SK-N-SH (cell line): ENCODE measurements at regions not wholly inside any gene's neighbourhood (a gene's known extent, or its start where the extent isn't known, plus 50 kb on each side); places are given as distances from the start of the nearest gene placed in this dataset.

Experiments used
- CTCF ChIA-PET: fragments of 300-600, 350-600 bp; formaldehyde crosslinking; extraction: SDS; loops from one replicate; lab custom pipeline; 2021; lab: Yijun Ruan, JAX
- POLR2A ChIA-PET: fragments of 350-600 bp; sonication (Branson Sonifier 250); formaldehyde crosslinking; extraction: SDS; loops from one replicate; lab custom pipeline; 2020; ENCODE audit warnings: antibody characterized with exemption, inconsistent platforms; lab: Yijun Ruan, JAX
- DNase-seq: peaks from one replicate; pipeline ENCODE4 v3.0.0; 2012
- H2AFZ ChIP-seq: fragments of 200-600 bp; sonication (generic); 2 replicates; pipeline ENCODE4 v1.8.1; 2016; ENCODE audit warnings: antibody characterized with exemption, mild to moderate bottlenecking, low read depth
- H3F3A ChIP-seq: fragments of 200-600 bp; sonication (generic); replicated peaks from 2 replicates; pipeline ENCODE3; 2016; ENCODE audit warnings: antibody characterized with exemption, mild to moderate bottlenecking; ENCODE audit not compliant: insufficient read depth
- H3K27ac ChIP-seq, 2 experiments: fragments of 200-500 bp in 1 of 2; fragments of 200-600 bp in 1 of 2; sonication (Bioruptor generic) in 1 of 2; sonication (generic), shearing (Covaris generic) in 1 of 2; 2 replicates each; pipeline versions ENCODE4 v1.5.1 to v1.6.1; 2014 to 2016; ENCODE audit warnings: low read depth in 2 of 2, inconsistent platforms in 1 of 2, low read length in 1 of 2, mild to moderate bottlenecking in 1 of 2, mixed read lengths in 1 of 2
- H3K27me3 ChIP-seq: fragments of 200-600 bp; sonication (generic), shearing (Covaris generic); 2 replicates; pipeline ENCODE4 v1.6.1; 2016; ENCODE audit warnings: mixed run types; ENCODE audit not compliant: insufficient read depth
- H3K36me3 ChIP-seq, 2 experiments: fragments of 200-500 bp in 1 of 2; fragments of 200-600 bp in 1 of 2; sonication (Bioruptor generic) in 1 of 2; sonication (generic) in 1 of 2; replicated peaks in 1 of 2; 2 replicates each; pipeline versions ENCODE3 to v1.5.1; 2014 to 2016; ENCODE audit warnings: low read length in 1 of 2, mild to moderate bottlenecking in 1 of 2; ENCODE audit not compliant: insufficient read depth in 2 of 2, control insufficient read depth in 1 of 2
- H3K4me1 ChIP-seq, 2 experiments: fragments of 200-500 bp in 1 of 2; fragments of 200-600 bp in 1 of 2; sonication (Bioruptor generic) in 1 of 2; sonication (generic), shearing (Covaris generic) in 1 of 2; 2 replicates each; pipeline versions ENCODE4 v1.5.1 to v1.6.1; 2014 to 2016; ENCODE audit warnings: low read depth in 1 of 2, low read length in 1 of 2, mixed run types in 1 of 2; ENCODE audit not compliant: insufficient read depth in 2 of 2, control insufficient read depth in 1 of 2
- H3K4me2 ChIP-seq: fragments of 200-600 bp; sonication (generic), shearing (Covaris generic); 2 replicates; pipeline ENCODE4 v1.6.1; 2017; ENCODE audit warnings: mixed run types
- H3K4me3 ChIP-seq, 2 experiments: fragments of 200-500 bp in 1 of 2; fragments of 200-600 bp in 1 of 2; sonication (Bioruptor generic) in 1 of 2; sonication (generic), shearing (Covaris generic) in 1 of 2; 2 replicates each; pipeline versions ENCODE4 v1.5.1 to v1.8.1; 2014 to 2016; ENCODE audit warnings: low read depth in 2 of 2, inconsistent platforms in 1 of 2, low read length in 1 of 2, mild to moderate bottlenecking in 1 of 2, mixed read lengths in 1 of 2, moderate library complexity in 1 of 2
- H3K79me2 ChIP-seq: fragments of 200-600 bp; sonication (generic); 2 replicates; pipeline ENCODE4 v1.8.1; 2017; ENCODE audit warnings: mild to moderate bottlenecking; ENCODE audit not compliant: insufficient read depth
- H3K9ac ChIP-seq: fragments of 200-600 bp; sonication (generic); 2 replicates; pipeline ENCODE4 v1.6.1; 2017; ENCODE audit warnings: mixed run types
- H3K9me2 ChIP-seq: fragments of 200-600 bp; sonication (generic); 2 replicates; pipeline ENCODE4 v1.6.1; 2017; ENCODE audit warnings: mixed run types
- H3K9me3 ChIP-seq: fragments of 200-600 bp; sonication (generic); 2 replicates; pipeline ENCODE4 v1.6.1; 2017; ENCODE audit warnings: mixed run types, mild to moderate bottlenecking, moderate library complexity
- H4K20me1 ChIP-seq: fragments of 200-600 bp; sonication (generic); 2 replicates; pipeline ENCODE4 v1.6.1; 2017; ENCODE audit warnings: mild to moderate bottlenecking, mixed run types; ENCODE audit not compliant: insufficient read depth
- EP300 ChIP-seq, 2 experiments: IDR thresholded peaks; 2 replicates each; pipeline versions ENCODE4 v1.4.0 to v1.6.1; 2012; ENCODE audit warnings: borderline replicate concordance in 1 of 2, low read depth in 1 of 2, low read length in 1 of 2
- EZH2phosphoT487 ChIP-seq: fragments of 200-600 bp; sonication (generic); IDR thresholded peaks from 2 replicates; pipeline ENCODE4 v1.6.1; 2017; ENCODE audit warnings: low read depth, mixed run types, mild to moderate bottlenecking, antibody characterized with exemption, moderate library complexity, borderline replicate concordance
- GABPA ChIP-seq: IDR thresholded peaks from 2 replicates; pipeline ENCODE4 v1.4.0; 2012; ENCODE audit warnings: low read depth, mild to moderate bottlenecking
- GATA2 ChIP-seq: sonication (generic); formaldehyde crosslinking; IDR thresholded peaks from 2 replicates; pipeline ENCODE4 v1.5.0; 2020; ENCODE audit warnings: mild to moderate bottlenecking, missing genetic modification reagents
- MAX ChIP-seq: IDR thresholded peaks from 2 replicates; pipeline ENCODE4 v1.4.0; 2012; ENCODE audit warnings: low read depth
- MEF2A ChIP-seq: IDR thresholded peaks from 2 replicates; pipeline ENCODE4 v1.4.0; 2012; ENCODE audit warnings: low read depth, borderline replicate concordance
- NFIC ChIP-seq: IDR thresholded peaks from 2 replicates; pipeline ENCODE4 v1.4.0; 2012; ENCODE audit warnings: borderline replicate concordance
- RCOR1 ChIP-seq: fragments of 150-350 bp; IDR thresholded peaks from 2 replicates; pipeline ENCODE4 v1.6.1; 2017; ENCODE audit warnings: antibody characterized with exemption, low read length
- RFX5 ChIP-seq: IDR thresholded peaks from 2 replicates; pipeline ENCODE4 v1.6.1; 2012; ENCODE audit warnings: mild to moderate bottlenecking, improper control_type of control experiment, low read length
- RXRA ChIP-seq: IDR thresholded peaks from 2 replicates; pipeline ENCODE4 v1.4.0; 2012; ENCODE audit warnings: low read depth, mild to moderate bottlenecking, borderline replicate concordance
- SIN3A ChIP-seq: IDR thresholded peaks from 2 replicates; pipeline ENCODE4 v1.6.1; 2012; ENCODE audit warnings: low read depth, mild to moderate bottlenecking, low read length, moderate library complexity, borderline replicate concordance
- TAF1 ChIP-seq: IDR thresholded peaks from 2 replicates; pipeline ENCODE4 v1.6.1; 2012; ENCODE audit warnings: low read depth, mild to moderate bottlenecking, low read length, moderate library complexity, borderline replicate concordance
- TEAD4 ChIP-seq: IDR thresholded peaks from 2 replicates; pipeline ENCODE4 v1.4.0; 2012; ENCODE audit warnings: mild to moderate bottlenecking, borderline replicate concordance; ENCODE audit not compliant: insufficient read depth
- USF1 ChIP-seq: IDR thresholded peaks from 2 replicates; pipeline ENCODE4 v1.4.0; 2012; ENCODE audit warnings: low read depth, borderline replicate concordance
- USF2 ChIP-seq: fragments of 150-350 bp; IDR thresholded peaks from 2 replicates; pipeline ENCODE4 v1.6.1; 2017; ENCODE audit warnings: antibody characterized with exemption, low read length, low read depth, borderline replicate concordance
- YY1 ChIP-seq: IDR thresholded peaks from 2 replicates; pipeline ENCODE4 v1.4.0; 2012; ENCODE audit warnings: low read depth, mild to moderate bottlenecking
- WGBS: methylation state at CpG from one replicate; pipeline ENCODE4 v1.1.6; 2017; ENCODE audit warnings: low lambda C conversion rate; 5-methylcytosine and 5-hydroxymethylcytosine counted together
- TF ChIP-seq, protein P1 (sequence below): fragments of 150-350 bp; IDR thresholded peaks from 2 replicates; pipeline ENCODE4 v1.6.1; 2016; ENCODE audit warnings: mild to moderate bottlenecking, low read depth, low read length
- TF ChIP-seq, protein P2 (sequence below): IDR thresholded peaks from 2 replicates; pipeline ENCODE4 v1.6.1; 2012; ENCODE audit warnings: mild to moderate bottlenecking, low read depth, low read length, moderate library complexity

- TF ChIP-seq NFIC (no peak), TAF1 (no peak), RCOR1 (no peak), EP300 (IDR thresholded peaks at IDR 0.05; ENCODE audit: borderline replicate concordance in 1 of 2, low read depth in 1 of 2, low read length in 1 of 2) (no peak), MAX (no peak), RXRA (no peak), USF2 (no peak), RFX5 (no peak), YY1 (no peak), USF1 (no peak), GABPA (no peak), MEF2A (no peak)
- TF ChIP-seq, protein P1, sequence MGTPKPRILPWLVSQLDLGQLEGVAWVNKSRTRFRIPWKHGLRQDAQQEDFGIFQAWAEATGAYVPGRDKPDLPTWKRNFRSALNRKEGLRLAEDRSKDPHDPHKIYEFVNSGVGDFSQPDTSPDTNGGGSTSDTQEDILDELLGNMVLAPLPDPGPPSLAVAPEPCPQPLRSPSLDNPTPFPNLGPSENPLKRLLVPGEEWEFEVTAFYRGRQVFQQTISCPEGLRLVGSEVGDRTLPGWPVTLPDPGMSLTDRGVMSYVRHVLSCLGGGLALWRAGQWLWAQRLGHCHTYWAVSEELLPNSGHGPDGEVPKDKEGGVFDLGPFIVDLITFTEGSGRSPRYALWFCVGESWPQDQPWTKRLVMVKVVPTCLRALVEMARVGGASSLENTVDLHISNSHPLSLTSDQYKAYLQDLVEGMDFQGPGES, result no peak
- Histone ChIP-seq H3K36me3 (no peaks in the 10 kb centered on the region), H3K79me2 (no peaks in the 10 kb centered on the region), H3K4me1 (peaks cover 0 to 7% of the 10 kb centered on the region in 2 experiments; a peak in 1 of 4 replicates), H4K20me1 (no peaks in the 10 kb centered on the region), H3F3A (no peaks in the 10 kb centered on the region), H3K9ac (no peak overlapping the region), H3K27me3 (no peaks in the 10 kb centered on the region), H3K4me3 (no peak overlapping the region), H3K4me2 (no peak overlapping the region), H3K9me3 (no peaks in the 10 kb centered on the region), H3K9me2 (no peaks in the 10 kb centered on the region), H2AFZ (no peak overlapping the region), H3K27ac (no peak overlapping the region)
- WGBS, result 42% methylated on average over 1 of the region's 1 CpG
- ChIA-PET POLR2A (no interaction called here), CTCF (interaction anchor here (0.9 kb wide), 1 partner anchor 12 kb away, joined by 3 read pairs; no protein-coding TSS in a partner anchor)
- DNase-seq, result no peak
Observed at GRCh38 chr2:19762959-19763605, 138.7 kb downstream of the TTC32 start.

GRCh38 chr2:19762142-19762541, 139.6 kb downstream of the TTC32 start:
- H3K79me2 ChIP-seq, result no peaks in the 10 kb centered on the region
- POLR2A ChIA-PET, result no interaction called here
- no peak overlapping the region for H3K4me3 ChIP-seq
- H3K9me2 ChIP-seq, result no peaks in the 10 kb centered on the region
- no peaks in the 10 kb centered on the region for H3K9me3 ChIP-seq
- H3K27ac ChIP-seq, result no peak overlapping the region
- no peak for DNase-seq
- CTCF ChIA-PET, result interaction anchor here (0.9 kb wide), 1 partner anchor 11 kb away, joined by 3 read pairs; no protein-coding TSS in a partner anchor
- peaks cover 0 to 7% of the 10 kb centered on the region in 2 experiments; a peak in 1 of 4 replicates for H3K4me1 ChIP-seq
- 58% methylated on average over 1 of the region's 1 CpG for WGBS
- H3K36me3 ChIP-seq, result no peaks in the 10 kb centered on the region
- H2AFZ ChIP-seq, result no peak overlapping the region
- no peaks in the 10 kb centered on the region; the same call in 1 of the 2 replicates for H3K27me3 ChIP-seq
- H3K9ac ChIP-seq, result no peak overlapping the region
- H3K4me2 ChIP-seq, result no peak overlapping the region
- H3F3A ChIP-seq, result no peaks in the 10 kb centered on the region
- no peaks in the 10 kb centered on the region for H4K20me1 ChIP-seq
- TF ChIP-seq, protein P2, sequence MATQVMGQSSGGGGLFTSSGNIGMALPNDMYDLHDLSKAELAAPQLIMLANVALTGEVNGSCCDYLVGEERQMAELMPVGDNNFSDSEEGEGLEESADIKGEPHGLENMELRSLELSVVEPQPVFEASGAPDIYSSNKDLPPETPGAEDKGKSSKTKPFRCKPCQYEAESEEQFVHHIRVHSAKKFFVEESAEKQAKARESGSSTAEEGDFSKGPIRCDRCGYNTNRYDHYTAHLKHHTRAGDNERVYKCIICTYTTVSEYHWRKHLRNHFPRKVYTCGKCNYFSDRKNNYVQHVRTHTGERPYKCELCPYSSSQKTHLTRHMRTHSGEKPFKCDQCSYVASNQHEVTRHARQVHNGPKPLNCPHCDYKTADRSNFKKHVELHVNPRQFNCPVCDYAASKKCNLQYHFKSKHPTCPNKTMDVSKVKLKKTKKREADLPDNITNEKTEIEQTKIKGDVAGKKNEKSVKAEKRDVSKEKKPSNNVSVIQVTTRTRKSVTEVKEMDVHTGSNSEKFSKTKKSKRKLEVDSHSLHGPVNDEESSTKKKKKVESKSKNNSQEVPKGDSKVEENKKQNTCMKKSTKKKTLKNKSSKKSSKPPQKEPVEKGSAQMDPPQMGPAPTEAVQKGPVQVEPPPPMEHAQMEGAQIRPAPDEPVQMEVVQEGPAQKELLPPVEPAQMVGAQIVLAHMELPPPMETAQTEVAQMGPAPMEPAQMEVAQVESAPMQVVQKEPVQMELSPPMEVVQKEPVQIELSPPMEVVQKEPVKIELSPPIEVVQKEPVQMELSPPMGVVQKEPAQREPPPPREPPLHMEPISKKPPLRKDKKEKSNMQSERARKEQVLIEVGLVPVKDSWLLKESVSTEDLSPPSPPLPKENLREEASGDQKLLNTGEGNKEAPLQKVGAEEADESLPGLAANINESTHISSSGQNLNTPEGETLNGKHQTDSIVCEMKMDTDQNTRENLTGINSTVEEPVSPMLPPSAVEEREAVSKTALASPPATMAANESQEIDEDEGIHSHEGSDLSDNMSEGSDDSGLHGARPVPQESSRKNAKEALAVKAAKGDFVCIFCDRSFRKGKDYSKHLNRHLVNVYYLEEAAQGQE, result no peak
- no peak for TF ChIP-seq TAF1
- TF ChIP-seq YY1, result no peak
- no peak for TF ChIP-seq USF1
- no peak for TF ChIP-seq SIN3A
- no peak for TF ChIP-seq EZH2phosphoT487
- TF ChIP-seq GATA2 (CRISPR knock-in tag), result no peak
- no peak for TF ChIP-seq RFX5
- no peak for TF ChIP-seq NFIC
- no peak for TF ChIP-seq TEAD4
